ENCODE measurements at regions not wholly inside any gene's neighbourhood (a gene's known extent, or its start where the extent isn't known, plus 50 kb on each side); places are given as distances from the start of the nearest gene placed in this dataset.

GRCh38 chr4:42341518-42342026 lies 55.7 kb upstream of the SHISA3 start:
- TF ChIP-seq CTCF (IDR thresholded peaks at IDR 0.05; ENCODE audit: low read depth, low read length) = no peak
- Histone ChIP-seq H3K9me3 (ENCODE audit: low read depth) (no peaks in the 10 kb centered on the region), H3K27ac (no peak overlapping the region), H3K27me3 (no peaks in the 10 kb centered on the region), H3K4me3 (no peak overlapping the region), H3K4me1 (ENCODE audit: low read depth) (no peaks in the 10 kb centered on the region), H3K36me3 (no peaks in the 10 kb centered on the region)
- peak in 1 of 2 donors; percentile 63 for DNase-seq (ENCODE audit: low read depth in 1 of 2, low spot score in 1 of 2)

GRCh38 chr4:42342459-42342858 lies 54.8 kb upstream of the SHISA3 start:
- H3K27me3 ChIP-seq = no peaks in the 10 kb centered on the region
- no peak overlapping the region for H3K4me3 ChIP-seq
- DNase-seq (ENCODE audit: low read depth in 1 of 2, low spot score in 1 of 2) = no peak
- no peaks in the 10 kb centered on the region for H3K36me3 ChIP-seq
- H3K27ac ChIP-seq = no peak overlapping the region
- H3K9me3 ChIP-seq (ENCODE audit: low read depth) = no peaks in the 10 kb centered on the region
- no peak for TF ChIP-seq CTCF (IDR thresholded peaks at IDR 0.05; ENCODE audit: low read depth, low read length)
- no peaks in the 10 kb centered on the region for H3K4me1 ChIP-seq (ENCODE audit: low read depth)

GRCh38 chr4:42344309-42344708 lies 53.0 kb upstream of the SHISA3 start:
- no peaks in the 10 kb centered on the region for H3K36me3 ChIP-seq
- no peak for DNase-seq (ENCODE audit: low read depth in 1 of 2, low spot score in 1 of 2)
- TF ChIP-seq CTCF (IDR thresholded peaks at IDR 0.05; ENCODE audit: low read depth, low read length) = no peak
- H3K9me3 ChIP-seq (ENCODE audit: low read depth) = no peaks in the 10 kb centered on the region
- no peaks in the 10 kb centered on the region for H3K4me1 ChIP-seq (ENCODE audit: low read depth)
- H3K27ac ChIP-seq = no peak overlapping the region
- no peaks in the 10 kb centered on the region for H3K27me3 ChIP-seq
- H3K4me3 ChIP-seq = no peak overlapping the region

- Histone ChIP-seq H3K4me3 (no peak overlapping the region), H3K36me3 (no peaks in the 10 kb centered on the region), H3K9me3 (ENCODE audit: low read depth) (no peaks in the 10 kb centered on the region), H3K4me1 (ENCODE audit: low read depth) (no peaks in the 10 kb centered on the region), H3K27ac (no peak overlapping the region), H3K27me3 (no peaks in the 10 kb centered on the region)
- no peak for TF ChIP-seq CTCF (IDR thresholded peaks at IDR 0.05; ENCODE audit: low read depth, low read length)
- DNase-seq (ENCODE audit: low read depth in 1 of 2, low spot score in 1 of 2) = no peak
Observed at GRCh38 chr4:42344749-42345148, 52.5 kb upstream of the SHISA3 start.

- Histone ChIP-seq H3K4me3 (no peak overlapping the region), H3K4me1 (ENCODE audit: low read depth) (no peaks in the 10 kb centered on the region), H3K27ac (no peak overlapping the region), H3K36me3 (no peaks in the 10 kb centered on the region), H3K9me3 (ENCODE audit: low read depth) (no peaks in the 10 kb centered on the region), H3K27me3 (no peaks in the 10 kb centered on the region)
- no peak for TF ChIP-seq CTCF (IDR thresholded peaks at IDR 0.05; ENCODE audit: low read depth, low read length)
- no peak for DNase-seq (ENCODE audit: low read depth in 1 of 2, low spot score in 1 of 2)
Observed at GRCh38 chr4:42345962-42346544, 51.2 kb upstream of the SHISA3 start.
